Skin of body (tissue), 1 donor: ENCODE measurements at regions not wholly inside any gene's neighbourhood (a gene's known extent, or its start where the extent isn't known, plus 50 kb on each side); places are given as distances from the start of the nearest gene placed in this dataset.

Experiments used
- DNase-seq: peaks from one replicate; lab custom pipeline; 2025; lab: John Stamatoyannopoulos, UW

GRCh38 chr2:125042727-125043126, 1017.6 kb downstream of the CNTNAP5 start:
- DNase-seq = no peak

DNA sequence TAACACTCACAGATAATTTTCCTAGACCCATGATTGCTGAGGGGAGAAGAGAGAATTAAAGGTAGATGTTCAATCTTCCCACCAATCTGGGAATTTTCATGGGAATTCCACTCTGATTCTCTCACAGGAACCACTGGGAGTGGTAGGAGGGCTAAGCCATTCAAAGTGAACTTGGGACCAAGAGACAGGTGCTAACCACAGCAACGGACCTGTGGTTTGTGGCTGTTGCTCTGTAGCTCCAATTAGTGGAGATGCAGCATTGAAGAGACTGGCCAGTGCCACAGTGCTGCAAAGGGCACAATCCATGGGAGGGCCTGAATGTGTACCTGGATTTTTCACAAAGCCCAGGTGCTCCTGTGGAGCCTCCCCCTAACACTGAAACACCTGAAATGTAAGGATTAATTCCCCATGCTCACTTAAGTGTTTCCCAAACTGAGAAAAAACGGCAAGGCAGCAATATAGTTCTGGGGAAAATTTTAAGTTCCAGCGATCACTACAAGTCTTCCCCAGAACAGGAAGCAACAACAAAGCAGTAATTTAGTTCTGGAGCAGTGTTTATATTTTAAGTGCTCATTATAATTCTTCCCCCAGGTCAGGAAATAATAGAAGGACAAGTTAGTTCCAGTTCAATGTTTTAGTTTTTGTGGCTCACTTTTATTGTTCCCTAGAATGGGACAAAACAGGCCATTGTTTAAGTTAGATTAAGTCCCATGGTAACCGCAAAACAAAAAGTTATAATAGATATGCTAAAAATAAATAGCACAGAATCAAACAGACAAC, 1045.8 kb downstream of the CNTNAP5 start:
- DNase-seq = no peak

DNA sequence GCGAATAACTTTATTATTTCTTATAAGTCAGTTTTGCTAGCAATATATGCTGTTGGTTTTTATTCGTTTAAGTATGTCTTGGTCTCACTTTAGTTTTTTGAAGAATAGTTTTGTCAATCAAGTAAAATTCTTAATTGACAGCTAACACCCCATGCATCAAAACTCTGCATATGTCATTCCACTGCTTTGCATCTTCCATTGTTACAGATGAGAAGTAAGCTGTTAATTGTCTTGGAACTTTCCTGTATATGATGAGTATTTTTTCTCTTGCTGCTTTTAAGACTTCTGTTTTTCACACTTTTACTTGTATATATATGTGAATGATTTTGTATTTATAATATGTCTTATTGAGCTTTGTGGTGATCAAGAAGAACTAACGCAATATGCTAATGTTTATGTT, 1048.4 kb downstream of the CNTNAP5 start:
- no peak for DNase-seq

DNA sequence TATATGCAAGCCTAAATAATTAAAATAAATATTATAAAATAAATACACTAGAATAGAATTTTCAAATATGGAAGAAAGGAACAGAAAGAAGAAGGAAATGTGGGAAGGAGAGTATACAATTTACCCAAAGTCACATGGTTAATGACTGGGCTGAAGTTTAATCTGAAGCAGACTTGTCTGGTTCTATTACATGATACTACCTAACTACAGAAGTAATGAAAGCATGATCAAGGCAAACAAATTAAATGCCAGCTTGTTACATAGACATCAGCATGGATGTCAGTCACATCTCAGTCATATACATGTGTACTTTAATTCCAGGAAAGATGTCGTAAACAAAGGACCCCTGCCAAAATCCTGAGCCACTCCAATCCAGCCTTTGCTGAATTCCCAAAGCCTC, 1060.8 kb downstream of the CNTNAP5 start:
- no peak for DNase-seq

- DNase-seq = no peak
Observed at GRCh38 chr2:125086313-125087184, 1061.5 kb downstream of the CNTNAP5 start.

GRCh38 chr2:125092276-125093009, 1067.4 kb downstream of the CNTNAP5 start:
- DNase-seq = no peak

GRCh38 chr2:125095826-125096225, 1070.7 kb downstream of the CNTNAP5 start:
- no peak for DNase-seq

GRCh38 chr2:125106710-125107109, 1081.6 kb downstream of the CNTNAP5 start:
- no peak for DNase-seq

- DNase-seq = no peak
Observed at GRCh38 chr2:125107446-125107845, 1082.4 kb downstream of the CNTNAP5 start.

DNA sequence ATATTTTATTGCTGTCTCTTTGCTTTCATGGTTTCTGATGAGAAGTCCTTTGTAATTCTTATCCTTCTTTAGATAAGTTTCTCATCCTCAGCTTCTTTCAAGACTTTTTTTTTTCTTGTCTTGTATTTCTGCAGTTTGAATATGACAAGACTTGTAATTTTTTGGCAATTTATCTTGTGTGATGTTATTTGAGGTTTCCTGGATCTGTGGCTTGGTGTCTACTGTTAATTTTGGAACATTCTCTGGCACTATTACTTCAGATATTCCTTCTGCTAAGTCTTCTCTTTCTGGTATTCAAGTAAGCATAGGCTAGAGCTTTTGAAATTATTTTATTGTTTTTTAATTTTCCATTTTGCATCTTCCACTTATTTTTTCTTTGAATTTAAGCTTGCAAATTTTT, 1083.2 kb downstream of the CNTNAP5 start:
- DNase-seq = no peak

DNA sequence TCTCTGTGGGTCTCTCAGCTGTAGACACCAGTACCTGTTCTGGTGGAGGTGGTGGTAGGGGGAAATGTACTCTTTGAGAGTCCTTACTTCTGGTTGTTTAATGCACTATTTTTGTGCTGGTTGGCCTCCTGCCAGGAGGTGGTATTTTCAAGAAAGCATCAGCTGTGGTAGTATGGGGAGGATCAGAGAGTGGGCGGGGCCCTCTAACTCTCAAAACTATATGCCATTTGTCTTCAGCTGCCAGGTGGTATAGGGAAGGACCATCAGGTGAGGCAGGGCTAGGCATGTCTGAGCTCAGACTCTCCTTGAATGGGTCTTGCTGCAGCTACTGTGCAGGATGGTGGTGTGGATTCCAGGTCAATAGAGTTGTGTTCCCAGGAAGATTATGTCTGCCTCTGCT, 1100.8 kb downstream of the CNTNAP5 start:
- DNase-seq = no peak

GRCh38 chr2:125160947-125161346, 1135.9 kb downstream of the CNTNAP5 start:
- no peak for DNase-seq

GRCh38 chr2:125167152-125167551, 1142.1 kb downstream of the CNTNAP5 start:
- DNase-seq = no peak

- DNase-seq = no peak
Observed at GRCh38 chr2:125167820-125168219, 1142.7 kb downstream of the CNTNAP5 start.

DNA sequence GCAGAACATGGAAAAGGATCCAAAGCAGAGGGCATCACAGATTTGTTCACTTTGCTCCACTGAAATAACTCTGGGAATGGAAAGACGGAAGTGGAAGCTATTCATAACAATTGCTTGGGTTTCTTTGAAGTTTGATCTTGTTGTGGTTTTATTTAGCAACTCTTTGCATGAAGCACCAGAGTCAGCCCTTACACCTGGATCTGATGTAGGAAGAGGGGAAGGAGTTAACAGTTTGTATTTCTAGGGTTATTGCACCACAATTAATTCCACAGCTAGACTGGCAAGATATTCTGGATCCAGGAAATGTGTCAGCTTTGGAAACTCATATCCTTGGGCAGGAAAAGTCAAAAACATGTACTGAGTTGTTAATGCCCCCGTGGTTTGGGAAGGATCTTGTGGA, 1143.4 kb downstream of the CNTNAP5 start:
- no peak for DNase-seq

GRCh38 chr2:125169022-125169763, 1144.1 kb downstream of the CNTNAP5 start:
- DNase-seq = no peak

DNA sequence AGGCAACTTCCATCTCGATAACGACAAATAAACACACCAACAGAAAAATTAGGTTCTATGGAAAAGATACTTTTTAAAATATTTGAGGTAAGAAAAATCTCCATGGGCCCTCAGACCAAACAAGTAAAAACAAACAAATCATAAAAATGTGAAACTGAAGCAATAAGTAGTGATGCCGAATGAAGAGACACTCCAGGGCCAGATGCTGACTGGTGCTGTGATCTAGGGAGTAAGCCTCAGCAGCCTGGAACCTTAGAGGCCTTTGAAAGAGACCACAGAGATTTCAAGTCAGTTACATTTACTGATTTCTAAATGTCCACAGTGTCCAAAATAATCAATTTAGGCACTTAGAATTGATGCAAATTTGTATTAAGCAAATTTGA, 1144.7 kb downstream of the CNTNAP5 start:
- DNase-seq = no peak

- no peak for DNase-seq
Observed at GRCh38 chr2:125172181-125172580, 1147.1 kb downstream of the CNTNAP5 start.

GRCh38 chr2:125175415-125175814, 1150.3 kb downstream of the CNTNAP5 start:
- no peak for DNase-seq

DNA sequence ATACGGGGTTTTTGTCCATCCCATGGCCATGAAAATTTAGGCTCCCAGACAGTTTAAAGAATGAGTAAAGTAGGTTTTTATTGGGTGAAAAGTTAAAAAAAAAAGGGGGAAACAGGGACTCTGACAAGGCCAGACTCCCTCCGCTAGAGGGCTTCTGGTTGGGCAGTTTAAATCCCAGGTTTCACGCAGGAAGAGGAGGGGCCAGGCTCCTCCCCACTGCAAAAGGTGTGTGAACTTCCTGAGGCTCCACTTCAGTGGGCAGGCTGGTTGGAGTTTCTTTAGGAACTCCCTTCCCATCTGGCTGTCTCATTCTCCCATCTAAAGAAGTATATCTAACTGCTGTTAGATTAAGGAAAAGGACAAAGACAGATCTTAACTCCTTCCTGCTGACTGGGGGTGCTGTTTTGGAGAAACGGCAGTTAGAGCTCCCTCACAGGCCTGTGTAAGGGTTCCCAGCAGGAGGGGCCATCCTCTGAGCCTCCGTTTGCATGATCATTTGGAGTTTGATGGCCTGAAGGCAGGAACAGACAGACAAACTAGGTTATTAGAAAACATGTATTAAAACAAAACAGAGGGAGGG, 1160.7 kb downstream of the CNTNAP5 start:
- no peak for DNase-seq

DNA sequence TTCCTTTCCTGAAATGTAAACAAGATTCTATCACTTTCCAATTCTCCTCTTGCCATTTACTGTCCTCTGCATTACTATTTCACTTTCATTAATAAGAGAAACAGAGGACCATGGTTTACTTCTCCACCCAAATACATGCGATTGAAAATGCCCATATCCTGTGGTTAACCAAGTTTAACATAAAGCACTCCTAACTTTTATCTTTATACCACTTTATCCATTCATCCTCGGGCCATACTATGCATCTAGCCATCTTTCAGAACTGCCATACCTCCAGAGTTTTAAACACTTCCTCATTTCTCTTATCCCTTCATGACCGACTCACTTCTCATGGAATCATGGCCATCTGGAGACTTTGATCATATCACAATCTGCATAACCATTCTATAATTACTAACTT, 1182.3 kb downstream of the CNTNAP5 start:
- no peak for DNase-seq
